Osteocyte (in vitro differentiated cells): ENCODE measurements at regions not wholly inside any gene's neighbourhood (a gene's known extent, or its start where the extent isn't known, plus 50 kb on each side); places are given as distances from the start of the nearest gene placed in this dataset.

Experiments
- DNase-seq: peaks from one replicate; pipeline ENCODE4 v3.0.0; 2021; ENCODE audit warnings: mixed read lengths; ENCODE audit not compliant: unreplicated experiment; ENCODE audit errors: extremely low spot score
- H3K27ac Mint-ChIP-seq: one replicate; pipeline ENCODE4 v1.8.0; 2021; ENCODE audit warnings: mild to moderate bottlenecking, mixed read lengths; ENCODE audit not compliant: unreplicated experiment
- H3K27me3 Mint-ChIP-seq: one replicate; pipeline ENCODE4 v1.8.0; 2021; ENCODE audit warnings: mixed read lengths; ENCODE audit not compliant: unreplicated experiment
- H3K36me3 Mint-ChIP-seq: one replicate; pipeline ENCODE4 v1.8.0; 2021; ENCODE audit warnings: mixed read lengths; ENCODE audit not compliant: unreplicated experiment
- H3K4me1 Mint-ChIP-seq: one replicate; pipeline ENCODE4 v1.8.0; 2021; ENCODE audit warnings: mixed read lengths; ENCODE audit not compliant: unreplicated experiment
- H3K4me3 Mint-ChIP-seq: one replicate; pipeline ENCODE4 v1.8.0; 2021; ENCODE audit warnings: mild to moderate bottlenecking, moderate library complexity, mixed read lengths; ENCODE audit not compliant: unreplicated experiment
- H3K9me3 Mint-ChIP-seq: one replicate; pipeline ENCODE4 v1.8.0; 2021; ENCODE audit warnings: mixed read lengths; ENCODE audit not compliant: unreplicated experiment
- TF ChIP-seq, protein P1 (sequence below): fragments of 200-600 bp; sonication (generic); IDR thresholded peaks from 2 replicates; pipeline ENCODE4 v1.5.0; 2021; ENCODE audit warnings: antibody characterized with exemption, mild to moderate bottlenecking, moderate library complexity

- TF ChIP-seq, protein P1, sequence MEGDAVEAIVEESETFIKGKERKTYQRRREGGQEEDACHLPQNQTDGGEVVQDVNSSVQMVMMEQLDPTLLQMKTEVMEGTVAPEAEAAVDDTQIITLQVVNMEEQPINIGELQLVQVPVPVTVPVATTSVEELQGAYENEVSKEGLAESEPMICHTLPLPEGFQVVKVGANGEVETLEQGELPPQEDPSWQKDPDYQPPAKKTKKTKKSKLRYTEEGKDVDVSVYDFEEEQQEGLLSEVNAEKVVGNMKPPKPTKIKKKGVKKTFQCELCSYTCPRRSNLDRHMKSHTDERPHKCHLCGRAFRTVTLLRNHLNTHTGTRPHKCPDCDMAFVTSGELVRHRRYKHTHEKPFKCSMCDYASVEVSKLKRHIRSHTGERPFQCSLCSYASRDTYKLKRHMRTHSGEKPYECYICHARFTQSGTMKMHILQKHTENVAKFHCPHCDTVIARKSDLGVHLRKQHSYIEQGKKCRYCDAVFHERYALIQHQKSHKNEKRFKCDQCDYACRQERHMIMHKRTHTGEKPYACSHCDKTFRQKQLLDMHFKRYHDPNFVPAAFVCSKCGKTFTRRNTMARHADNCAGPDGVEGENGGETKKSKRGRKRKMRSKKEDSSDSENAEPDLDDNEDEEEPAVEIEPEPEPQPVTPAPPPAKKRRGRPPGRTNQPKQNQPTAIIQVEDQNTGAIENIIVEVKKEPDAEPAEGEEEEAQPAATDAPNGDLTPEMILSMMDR, result no peak
- Mint-ChIP-seq H3K4me3 (no peak overlapping the region), H3K36me3 (no peaks in the 10 kb centered on the region), H3K27me3 (no peaks in the 10 kb centered on the region), H3K4me1 (no peaks in the 10 kb centered on the region), H3K9me3 (no peaks in the 10 kb centered on the region), H3K27ac (no peak overlapping the region)
- no peak for DNase-seq
Measured at GRCh38 chr4:121477079-121477478, 96.3 kb upstream of the QRFPR start.

DNA sequence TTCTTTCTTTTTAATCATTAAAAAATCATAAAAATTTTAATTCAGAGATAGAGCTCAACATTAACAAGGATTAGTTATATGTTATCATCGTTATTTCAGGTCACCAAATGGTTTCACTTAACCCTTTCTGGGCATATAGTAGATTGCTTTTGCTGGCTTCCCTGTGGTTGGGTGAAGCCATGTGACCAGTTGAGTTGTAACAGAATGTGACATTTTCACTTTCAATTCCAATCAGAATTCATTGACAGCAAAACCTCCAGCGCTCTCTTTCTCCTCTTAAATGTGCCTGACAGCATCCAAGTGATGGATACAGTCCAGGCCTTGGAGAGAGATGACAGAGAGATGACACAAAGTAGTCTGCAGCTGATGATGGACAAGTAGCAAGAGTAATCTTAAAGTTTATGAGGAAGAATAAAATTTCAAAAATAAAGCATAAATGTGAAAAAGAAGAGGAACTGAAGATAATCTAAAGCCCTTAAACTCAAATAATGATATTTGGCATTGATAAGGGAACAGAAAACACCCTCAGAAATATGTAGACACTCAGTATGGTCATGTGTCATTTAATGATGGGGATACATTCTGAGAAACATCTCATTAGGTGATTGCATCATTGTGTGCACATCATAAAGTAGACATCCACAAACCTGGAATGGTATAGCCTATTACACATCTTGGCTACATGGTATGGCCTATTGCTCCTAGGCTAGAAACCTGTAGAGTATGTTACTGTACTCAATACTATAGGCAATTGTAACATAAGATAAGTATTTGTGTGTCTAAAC lies 92.3 kb upstream of the QRFPR start:
- no peak for DNase-seq
- Mint-ChIP-seq H3K4me3 (no peak overlapping the region), H3K27me3 (peaks cover 14% of the 10 kb centered on the region), H3K9me3 (peaks cover 3% of the 10 kb centered on the region), H3K36me3 (no peaks in the 10 kb centered on the region), H3K4me1 (no peaks in the 10 kb centered on the region), H3K27ac (no peak overlapping the region)
- TF ChIP-seq, protein P1, result no peak

- Mint-ChIP-seq H3K4me3 (no peak overlapping the region), H3K27ac (no peak overlapping the region), H3K9me3 (peaks cover 3% of the 10 kb centered on the region), H3K4me1 (no peaks in the 10 kb centered on the region), H3K27me3 (peaks cover 53% of the 10 kb centered on the region), H3K36me3 (no peaks in the 10 kb centered on the region)
- TF ChIP-seq, protein P1, result no peak
- no peak for DNase-seq
Measured at GRCh38 chr4:121464854-121465253, 84.0 kb upstream of the QRFPR start.

DNA sequence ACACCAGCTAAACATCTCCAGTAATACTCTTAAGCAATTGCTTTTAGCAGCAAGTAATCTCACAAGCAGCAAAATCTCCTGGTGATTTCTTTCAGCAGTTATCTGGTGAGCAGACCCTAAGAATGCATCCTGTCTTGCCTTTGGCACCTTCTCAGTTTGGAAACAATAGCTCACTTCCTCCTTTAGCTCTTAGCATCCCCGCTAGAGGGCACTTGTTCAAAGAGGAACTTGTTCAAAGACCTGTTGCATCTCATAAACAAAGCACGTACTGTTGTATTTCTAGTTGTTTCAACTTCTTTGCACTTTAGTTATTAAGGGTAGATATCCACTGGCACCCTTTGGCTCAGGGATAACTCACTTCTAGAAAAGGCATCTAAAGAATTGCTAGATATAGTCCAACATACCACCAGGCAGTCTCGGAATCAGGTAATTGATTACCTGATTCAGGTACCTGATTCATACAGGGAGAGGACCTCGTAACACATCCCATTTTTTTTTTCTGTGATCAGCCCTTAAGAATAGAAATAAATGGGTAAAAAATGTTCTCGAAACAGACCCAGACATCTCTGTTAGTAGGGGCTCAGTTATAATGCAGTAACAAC lies 81.9 kb upstream of the QRFPR start:
- Mint-ChIP-seq H3K4me3 (no peak overlapping the region), H3K36me3 (no peaks in the 10 kb centered on the region), H3K27me3 (peaks cover 62% of the 10 kb centered on the region), H3K9me3 (no peaks in the 10 kb centered on the region), H3K4me1 (no peaks in the 10 kb centered on the region), H3K27ac (no peak overlapping the region)
- no peak for DNase-seq
- TF ChIP-seq, protein P1, result peak; percentile 74

DNA sequence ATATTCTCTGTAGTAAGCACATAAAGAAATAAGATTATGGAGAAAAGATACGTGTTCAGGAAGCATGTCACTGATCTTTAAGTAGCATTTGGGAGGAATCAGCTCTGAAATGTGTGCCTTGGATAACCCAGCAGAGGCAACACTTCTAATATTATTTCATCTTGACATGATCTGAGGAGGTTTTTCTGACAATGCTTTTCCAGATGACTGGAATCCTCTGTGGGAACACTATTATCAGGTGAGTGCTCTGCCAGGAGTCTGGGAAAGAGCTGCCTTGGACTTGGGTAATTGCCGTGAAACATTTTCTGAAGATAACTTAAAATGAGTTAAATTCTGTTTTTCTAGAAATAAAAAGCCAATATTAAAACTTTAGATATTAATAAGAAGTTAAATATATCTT lies 78.2 kb upstream of the QRFPR start:
- H3K36me3 Mint-ChIP-seq, result no peaks in the 10 kb centered on the region
- no peak overlapping the region for H3K4me3 Mint-ChIP-seq
- H3K9me3 Mint-ChIP-seq, result no peaks in the 10 kb centered on the region
- TF ChIP-seq, protein P1, result no peak
- H3K27ac Mint-ChIP-seq, result no peak overlapping the region
- H3K4me1 Mint-ChIP-seq, result no peaks in the 10 kb centered on the region
- DNase-seq, result no peak
- peaks cover 59% of the 10 kb centered on the region for H3K27me3 Mint-ChIP-seq
